WTC11 (cell line): ENCODE measurements at regions not wholly inside any gene's neighbourhood (a gene's known extent, or its start where the extent isn't known, plus 50 kb on each side); places are given as distances from the start of the nearest gene placed in this dataset.

ENCODE experiments used
- CREB1 ChIP-seq: sonication (generic); formaldehyde crosslinking; IDR thresholded peaks from 2 replicates; pipeline ENCODE4 v1.8.0; 2023; ENCODE audit warnings: mild to moderate bottlenecking, missing genetic modification reagents
- CTCF ChIP-seq: fragments of 200-600 bp; IDR thresholded peaks from 2 replicates; pipeline ENCODE4 v1.8.0; 2022; ENCODE audit warnings: antibody characterized with exemption
- EMX1 ChIP-seq: fragments of 250-450 bp; sonication (Bioruptor Pico); IDR thresholded peaks from 2 replicates; pipeline ENCODE4 v1.8.0; 2021; ENCODE audit warnings: mild to moderate bottlenecking
- ESRRA ChIP-seq: sonication (generic); formaldehyde crosslinking; IDR thresholded peaks from 2 replicates; pipeline ENCODE4 v1.8.1; 2022; ENCODE audit warnings: mild to moderate bottlenecking, missing genetic modification reagents, borderline replicate concordance
- ETV6 ChIP-seq: sonication (generic); formaldehyde crosslinking; IDR thresholded peaks from 2 replicates; pipeline ENCODE4 v1.8.1; 2022; ENCODE audit warnings: mild to moderate bottlenecking, missing genetic modification reagents
- JUN ChIP-seq: sonication (generic); formaldehyde crosslinking; IDR thresholded peaks from 2 replicates; pipeline ENCODE4 v1.8.0; 2023; ENCODE audit warnings: mild to moderate bottlenecking, missing genetic modification reagents
- KAT7 ChIP-seq: sonication (generic); formaldehyde crosslinking; IDR thresholded peaks from 2 replicates; pipeline ENCODE4 v1.8.1; 2023; ENCODE audit warnings: missing genetic modification reagents, mild to moderate bottlenecking, borderline replicate concordance
- MAX ChIP-seq: sonication (generic); formaldehyde crosslinking; IDR thresholded peaks from 2 replicates; pipeline ENCODE4 v1.8.0; 2022; ENCODE audit warnings: mild to moderate bottlenecking, missing genetic modification reagents
- NFYB ChIP-seq: sonication (generic); formaldehyde crosslinking; conservative IDR thresholded peaks from 2 replicates; pipeline ENCODE4 v1.8.0; 2022; ENCODE audit warnings: low read depth, missing genetic modification reagents
- NR3C1 ChIP-seq: sonication (generic); formaldehyde crosslinking; conservative IDR thresholded peaks from 2 replicates; pipeline ENCODE4 v1.8.1; 2023; ENCODE audit warnings: low read depth, mild to moderate bottlenecking, missing genetic modification reagents
- TP53 ChIP-seq: sonication (generic); formaldehyde crosslinking; IDR thresholded peaks from 2 replicates; pipeline ENCODE4 v1.8.1; 2023; ENCODE audit warnings: mild to moderate bottlenecking, missing genetic modification reagents
- ZNF232 ChIP-seq: sonication (generic); formaldehyde crosslinking; IDR thresholded peaks from 2 replicates; pipeline ENCODE4 v1.8.0; 2022; ENCODE audit warnings: mild to moderate bottlenecking, missing genetic modification reagents
- ZNF317 ChIP-seq: sonication (generic); formaldehyde crosslinking; IDR thresholded peaks from 2 replicates; pipeline ENCODE4 v1.8.1; 2023; ENCODE audit warnings: low read depth, mild to moderate bottlenecking, moderate library complexity, missing genetic modification reagents, borderline replicate concordance
- ZNF423 ChIP-seq: fragments of 250-450 bp; sonication (Bioruptor Pico); IDR thresholded peaks from 2 replicates; pipeline ENCODE4 v2.1.2; 2022; ENCODE audit warnings: mild to moderate bottlenecking, moderate library complexity

GRCh38 chr6:112413780-112414179 is 66.7 kb downstream of the RFPL4B start:
- no peak for TF ChIP-seq JUN
- TF ChIP-seq CTCF, result no peak
- TF ChIP-seq ESRRA, result no peak
- TF ChIP-seq TP53, result no peak
- TF ChIP-seq KAT7 (CRISPR knock-in tag), result no peak
- no peak for TF ChIP-seq ZNF317
- TF ChIP-seq NFYB (CRISPR knock-in tag), result no peak
- TF ChIP-seq ETV6 (CRISPR knock-in tag), result no peak
- TF ChIP-seq EMX1 (CRISPR knock-in tag), result no peak
- no peak for TF ChIP-seq ZNF232 (CRISPR knock-in tag)
- no peak for TF ChIP-seq MAX (CRISPR knock-in tag)
- TF ChIP-seq NR3C1, result no peak
- no peak for TF ChIP-seq CREB1
- no peak for TF ChIP-seq ZNF423 (CRISPR knock-in tag)
